ENCODE measurements at regions not wholly inside any gene's neighbourhood (a gene's known extent, or its start where the extent isn't known, plus 50 kb on each side); places are given as distances from the start of the nearest gene placed in this dataset.

- DNase-seq, result no peak
Measured at GRCh38 chr12:123100882-123101281, 50.0 kb downstream of the PITPNM2 start.

GRCh38 chr12:123100450-123100849 lies 50.4 kb downstream of the PITPNM2 start:
- no peak for DNase-seq

GRCh38 chr12:123099560-123100192 lies 51.2 kb downstream of the PITPNM2 start:
- DNase-seq, result no peak

GRCh38 chr12:123098780-123099179 lies 52.1 kb downstream of the PITPNM2 start:
- DNase-seq, result no peak

- DNase-seq, result no peak
Measured at GRCh38 chr12:123097561-123098084, 53.3 kb downstream of the PITPNM2 start.

GRCh38 chr12:123096741-123097140 lies 54.1 kb downstream of the PITPNM2 start:
- no peak for DNase-seq

GRCh38 chr12:123096182-123096581 lies 54.7 kb downstream of the PITPNM2 start:
- DNase-seq, result no peak

GRCh38 chr12:123095078-123095881 lies 55.6 kb downstream of the PITPNM2 start:
- DNase-seq, result no peak

- no peak for DNase-seq
Measured at GRCh38 chr12:123094349-123095077, 56.4 kb downstream of the PITPNM2 start.

- no peak for DNase-seq
Measured at GRCh38 chr12:123092866-123093265, 58.0 kb downstream of the PITPNM2 start.

GRCh38 chr12:123091230-123092150 lies 59.4 kb downstream of the PITPNM2 start:
- no peak for DNase-seq

- no peak for DNase-seq
Measured at GRCh38 chr12:123089631-123090353, 61.1 kb downstream of the PITPNM2 start.

GRCh38 chr12:123089140-123089539 lies 61.8 kb downstream of the PITPNM2 start:
- no peak for DNase-seq

- peak; percentile 29 for DNase-seq
Measured at GRCh38 chr12:123085730-123086487, 65.0 kb downstream of the PITPNM2 start.

GRCh38 chr12:123085066-123085465 lies 65.8 kb downstream of the PITPNM2 start:
- DNase-seq, result no peak

GRCh38 chr12:123083661-123084571 lies 67.0 kb downstream of the PITPNM2 start:
- DNase-seq, result no peak

- no peak for DNase-seq
Measured at GRCh38 chr12:123080634-123081033, 70.3 kb downstream of the PITPNM2 start.

- no peak for DNase-seq
Measured at GRCh38 chr12:123078531-123079155, 72.2 kb downstream of the PITPNM2 start.

- no peak for DNase-seq
Measured at GRCh38 chr12:123078120-123078465, 72.8 kb downstream of the PITPNM2 start.

All from activated gamma-delta T cell treated with Interleukin-2 at 50 U/mL for 16 hours (primary cell).